ENCODE measurements at regions not wholly inside any gene's neighbourhood (a gene's known extent, or its start where the extent isn't known, plus 50 kb on each side); places are given as distances from the start of the nearest gene placed in this dataset.

GRCh38 chr5:124157320-124157719, 589.1 kb downstream of the ZNF608 start (continued):
- no peak for TF ChIP-seq SNRNP70 (optimal IDR thresholded peaks at IDR 0.05; ENCODE audit: low read depth, low read length)

- no peak for TF ChIP-seq NFYB (IDR thresholded peaks at IDR 0.05; ENCODE audit: extremely low read depth, insufficient read length)
- no peak for TF ChIP-seq MNT (conservative IDR thresholded peaks at IDR 0.05)
- TF ChIP-seq E2F8 (IDR thresholded peaks at IDR 0.05; ENCODE audit: low read depth, partially characterized antibody), result no peak
- TF ChIP-seq CBX1 (IDR thresholded peaks at IDR 0.05; ENCODE audit: low read depth), result no peak
- no peak for TF ChIP-seq ZBTB1 (CRISPR knock-in tag; IDR thresholded peaks at IDR 0.05; ENCODE audit: borderline replicate concordance, low read depth)
- Histone ChIP-seq H3K36me3 (ENCODE audit: control insufficient read depth, insufficient read depth, low read length) (no peaks in the 10 kb centered on the region), H3K79me2 (ENCODE audit: control insufficient read depth, insufficient read depth, low read length) (no peaks in the 10 kb centered on the region), H3K27me3 (ENCODE audit: control insufficient read depth in 2 of 2, insufficient read depth in 2 of 2, low read length in 2 of 2) (no peaks in the 10 kb centered on the region), H3K9ac (ENCODE audit: insufficient read depth in 1 of 2, low read depth in 2 of 2, low read length in 2 of 2) (no peak overlapping the region), H3K4me3 (no peak overlapping the region), H3K27ac (ENCODE audit: extremely low read depth, low read depth, low read length) (no peak overlapping the region), H3K9me3 (replicated peaks; ENCODE audit: control insufficient read depth, insufficient read depth, low read depth, low read length) (no peaks in the 10 kb centered on the region), H3K9me1 (ENCODE audit: control insufficient read depth, insufficient read depth, low read length) (no peaks in the 10 kb centered on the region), H2AFZ (ENCODE audit: low read depth, low read length) (no peak overlapping the region), H3K4me1 (replicated peaks in 1 of 2; ENCODE audit: control insufficient read depth in 2 of 2, insufficient read depth in 2 of 2, low read length in 2 of 2) (no peaks in the 10 kb centered on the region), H4K20me1 (replicated peaks; ENCODE audit: control insufficient read depth, insufficient read depth, low read length) (no peaks in the 10 kb centered on the region), H3K4me2 (ENCODE audit: insufficient read depth, low read length) (no peak overlapping the region)
- FAIRE-seq (no peak), DNase-seq (ENCODE audit: extremely low read depth in 1 of 4, low spot score in 3 of 4) (no peak), ATAC-seq (no peak)
- no TSS peak for BruUV-seq (replicated peaks)
- POLR2A ChIA-PET, result no interaction called here
- in situ Hi-C loops (cut with MboI) (no loop called here), intact Hi-C loops (cut with micrococcal nuclease) (no loop called here)
- CTCF ChIA-PET (ENCODE audit: low intra/inter-chr PET ratio), result no interaction called here
- WGBS (ENCODE audit: insufficient coverage, low coverage, missing lambda C conversion rate), result 0% methylated on average over 4 of the region's 4 CpGs
Observed at GRCh38 chr5:124156415-124156996, 589.9 kb downstream of the ZNF608 start.

All from K562 (cell line).